ENCODE measurements at regions not wholly inside any gene's neighbourhood (a gene's known extent, or its start where the extent isn't known, plus 50 kb on each side); places are given as distances from the start of the nearest gene placed in this dataset.

- H3K27me3 ChIP-seq, result no peaks in the 10 kb centered on the region
- ATAC-seq, result no peak
- TF ChIP-seq, protein P1, sequence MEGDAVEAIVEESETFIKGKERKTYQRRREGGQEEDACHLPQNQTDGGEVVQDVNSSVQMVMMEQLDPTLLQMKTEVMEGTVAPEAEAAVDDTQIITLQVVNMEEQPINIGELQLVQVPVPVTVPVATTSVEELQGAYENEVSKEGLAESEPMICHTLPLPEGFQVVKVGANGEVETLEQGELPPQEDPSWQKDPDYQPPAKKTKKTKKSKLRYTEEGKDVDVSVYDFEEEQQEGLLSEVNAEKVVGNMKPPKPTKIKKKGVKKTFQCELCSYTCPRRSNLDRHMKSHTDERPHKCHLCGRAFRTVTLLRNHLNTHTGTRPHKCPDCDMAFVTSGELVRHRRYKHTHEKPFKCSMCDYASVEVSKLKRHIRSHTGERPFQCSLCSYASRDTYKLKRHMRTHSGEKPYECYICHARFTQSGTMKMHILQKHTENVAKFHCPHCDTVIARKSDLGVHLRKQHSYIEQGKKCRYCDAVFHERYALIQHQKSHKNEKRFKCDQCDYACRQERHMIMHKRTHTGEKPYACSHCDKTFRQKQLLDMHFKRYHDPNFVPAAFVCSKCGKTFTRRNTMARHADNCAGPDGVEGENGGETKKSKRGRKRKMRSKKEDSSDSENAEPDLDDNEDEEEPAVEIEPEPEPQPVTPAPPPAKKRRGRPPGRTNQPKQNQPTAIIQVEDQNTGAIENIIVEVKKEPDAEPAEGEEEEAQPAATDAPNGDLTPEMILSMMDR (IDR thresholded peaks at IDR 0.05), result no peak
- intact Hi-C loops (cut with DNase I), result no loop called here
- H3K4me3 ChIP-seq, result no peak overlapping the region
- WGBS, 2 donors, result 95 to 97% methylated on average over 1 of the region's 1 CpG
- no peak overlapping the region for H3K27ac ChIP-seq
- H3K4me1 ChIP-seq, result no peaks in the 10 kb centered on the region
- no peak for DNase-seq
- peaks cover 0 to 14% (median 0%) of the 10 kb centered on the region in 11 donors for H3K9me3 ChIP-seq
- no peaks in the 10 kb centered on the region for H3K36me3 ChIP-seq
Measured at GRCh38 chr13:106197496-106197895, 338.0 kb downstream of the EFNB2 start.

- no peaks in the 10 kb centered on the region for H3K36me3 ChIP-seq
- DNase-seq (no peak), ATAC-seq (no peak)
- H3K4me3 ChIP-seq, result no peak overlapping the region
- TF ChIP-seq, protein P1 (IDR thresholded peaks at IDR 0.05), result no peak
- H3K27me3 ChIP-seq, result no peaks in the 10 kb centered on the region
- H3K9me3 ChIP-seq, result no peaks in the 10 kb centered on the region
- intact Hi-C loops (cut with DNase I), result no loop called here
- WGBS, 2 donors, result 69% methylated on average over 5 of the region's 5 CpGs
- no peaks in the 10 kb centered on the region for H3K4me1 ChIP-seq
- H3K27ac ChIP-seq, result no peak overlapping the region
Measured at GRCh38 chr13:106187501-106188095, 347.9 kb downstream of the EFNB2 start.

DNA sequence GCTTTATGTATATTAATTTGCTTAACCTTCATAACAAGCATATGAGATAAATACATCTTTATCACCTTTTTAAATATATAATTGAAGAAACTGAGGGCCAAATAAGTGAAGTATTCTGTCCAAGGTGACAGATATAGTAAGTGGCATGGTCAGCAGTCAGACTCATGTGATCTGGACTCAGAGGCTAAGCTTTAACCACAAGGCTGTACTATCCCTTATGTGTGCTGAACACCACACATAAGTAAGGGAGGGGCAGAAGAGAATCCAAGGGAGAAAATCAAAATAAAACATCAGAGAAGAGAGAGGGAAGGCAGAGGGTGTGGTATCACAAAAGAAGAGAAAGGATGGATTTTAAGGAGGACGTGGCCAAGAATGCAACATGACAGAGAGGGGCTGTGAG is 348.4 kb downstream of the EFNB2 start:
- Histone ChIP-seq H3K27ac (no peak overlapping the region), H3K27me3 (no peaks in the 10 kb centered on the region), H3K4me3 (no peak overlapping the region), H3K4me1 (no peaks in the 10 kb centered on the region), H3K9me3 (no peaks in the 10 kb centered on the region), H3K36me3 (no peaks in the 10 kb centered on the region)
- no peak for ATAC-seq
- TF ChIP-seq, protein P1 (IDR thresholded peaks at IDR 0.05), result no peak
- WGBS, 2 donors, result 86% methylated on average over 1 of the region's 1 CpG
- intact Hi-C loops (cut with DNase I), result no loop called here
- DNase-seq, result no peak

GRCh38 chr13:106186366-106187030 is 349.0 kb downstream of the EFNB2 start:
- no peak overlapping the region for H3K27ac ChIP-seq
- no peak for ATAC-seq
- H3K36me3 ChIP-seq, result no peaks in the 10 kb centered on the region
- no peaks in the 10 kb centered on the region for H3K27me3 ChIP-seq
- intact Hi-C loops (cut with DNase I), result no loop called here
- no peaks in the 10 kb centered on the region for H3K4me1 ChIP-seq
- H3K9me3 ChIP-seq, result no peaks in the 10 kb centered on the region
- no peak for DNase-seq
- TF ChIP-seq, protein P1 (IDR thresholded peaks at IDR 0.05), result no peak
- H3K4me3 ChIP-seq, result no peak overlapping the region
- 80 to 94% methylated on average over 3 of the region's 3 CpGs for whole genome bisulfite sequencing, 2 donors
